LNCaP clone FGC (cell line): ENCODE measurements at regions not wholly inside any gene's neighbourhood (a gene's known extent, or its start where the extent isn't known, plus 50 kb on each side); places are given as distances from the start of the nearest gene placed in this dataset.
A peak's percentile ranks its signal among the peaks of the same experiment; 100 is the strongest.

Experiments used
- DNase-seq: peaks from one replicate; pipeline ENCODE4 v3.0.0-alpha.2; 2011; ENCODE audit warnings: low read depth
- H3K4me3 ChIP-seq: 2 replicates; pipeline ENCODE4 v1.5.1; 2011; ENCODE audit warnings: mild to moderate bottlenecking, low read depth, low read length, control low read depth
- TF ChIP-seq, protein P1 (sequence below): IDR thresholded peaks from 2 replicates; pipeline ENCODE4 v1.5.1; 2012; ENCODE audit warnings: mild to moderate bottlenecking; ENCODE audit not compliant: control insufficient read depth, insufficient read depth; ENCODE audit errors: extremely low read depth

- DNase-seq, result no peak
- no peak overlapping the region for H3K4me3 ChIP-seq
- TF ChIP-seq, protein P1, sequence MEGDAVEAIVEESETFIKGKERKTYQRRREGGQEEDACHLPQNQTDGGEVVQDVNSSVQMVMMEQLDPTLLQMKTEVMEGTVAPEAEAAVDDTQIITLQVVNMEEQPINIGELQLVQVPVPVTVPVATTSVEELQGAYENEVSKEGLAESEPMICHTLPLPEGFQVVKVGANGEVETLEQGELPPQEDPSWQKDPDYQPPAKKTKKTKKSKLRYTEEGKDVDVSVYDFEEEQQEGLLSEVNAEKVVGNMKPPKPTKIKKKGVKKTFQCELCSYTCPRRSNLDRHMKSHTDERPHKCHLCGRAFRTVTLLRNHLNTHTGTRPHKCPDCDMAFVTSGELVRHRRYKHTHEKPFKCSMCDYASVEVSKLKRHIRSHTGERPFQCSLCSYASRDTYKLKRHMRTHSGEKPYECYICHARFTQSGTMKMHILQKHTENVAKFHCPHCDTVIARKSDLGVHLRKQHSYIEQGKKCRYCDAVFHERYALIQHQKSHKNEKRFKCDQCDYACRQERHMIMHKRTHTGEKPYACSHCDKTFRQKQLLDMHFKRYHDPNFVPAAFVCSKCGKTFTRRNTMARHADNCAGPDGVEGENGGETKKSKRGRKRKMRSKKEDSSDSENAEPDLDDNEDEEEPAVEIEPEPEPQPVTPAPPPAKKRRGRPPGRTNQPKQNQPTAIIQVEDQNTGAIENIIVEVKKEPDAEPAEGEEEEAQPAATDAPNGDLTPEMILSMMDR, result no peak
Observed at GRCh38 chr5:105034401-105034763, 1471.8 kb upstream of the NUDT12 start.

- DNase-seq, result no peak
- TF ChIP-seq, protein P1, result no peak
- H3K4me3 ChIP-seq, result no peak overlapping the region
Observed at GRCh38 chr5:105033637-105034400, 1471.2 kb upstream of the NUDT12 start.

DNA sequence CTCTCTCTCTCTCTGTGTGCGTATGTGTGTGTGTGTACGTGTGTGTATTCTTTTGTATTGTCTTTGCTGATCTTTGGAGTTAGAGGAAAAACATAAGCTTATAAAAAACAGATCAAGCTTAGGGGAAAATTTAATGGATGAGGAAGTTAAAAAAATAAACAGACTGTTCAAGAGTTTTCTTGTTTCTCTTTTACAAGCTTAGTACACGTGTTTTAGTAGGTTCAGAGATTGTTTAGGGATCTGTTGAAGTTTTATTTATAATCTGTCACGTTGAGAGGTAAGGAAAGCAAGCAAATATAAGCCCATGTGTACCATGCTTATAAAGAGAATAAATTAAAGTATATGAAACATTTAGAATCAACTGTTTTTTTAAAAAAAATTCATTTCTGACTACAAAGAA, 1470.3 kb upstream of the NUDT12 start:
- no peak overlapping the region for H3K4me3 ChIP-seq
- DNase-seq, result peak; percentile 11
- TF ChIP-seq, protein P1, result no peak

GRCh38 chr5:105030153-105030552, 1467.6 kb upstream of the NUDT12 start:
- H3K4me3 ChIP-seq, result no peak overlapping the region
- TF ChIP-seq, protein P1, result no peak
- DNase-seq, result no peak

DNA sequence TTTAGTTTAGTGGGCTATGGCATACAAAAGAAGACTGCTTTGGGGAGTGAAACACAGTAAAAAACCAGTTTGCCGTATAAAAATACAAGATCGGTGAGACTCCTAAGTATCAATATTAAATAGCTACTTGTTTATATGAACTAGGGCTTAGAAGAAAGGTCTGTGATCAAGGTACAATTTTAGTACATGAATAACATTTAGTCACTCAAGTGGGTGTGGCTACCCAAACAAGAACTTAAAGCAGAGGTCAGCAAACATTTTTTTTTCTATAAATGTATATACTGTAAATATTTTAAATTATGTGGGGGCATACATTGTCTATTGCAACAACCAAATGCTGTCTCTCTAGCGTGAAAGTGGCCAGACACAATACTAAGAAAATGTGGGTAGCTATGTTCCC, 1452.5 kb upstream of the NUDT12 start:
- H3K4me3 ChIP-seq, result no peak overlapping the region
- DNase-seq, result no peak
- TF ChIP-seq, protein P1, result no peak

GRCh38 chr5:104998572-104998971, 1436.0 kb upstream of the NUDT12 start:
- no peak for DNase-seq
- H3K4me3 ChIP-seq, result no peak overlapping the region
- TF ChIP-seq, protein P1, result no peak

GRCh38 chr5:104998169-104998568, 1435.6 kb upstream of the NUDT12 start:
- no peak overlapping the region for H3K4me3 ChIP-seq
- no peak for DNase-seq
- TF ChIP-seq, protein P1, result no peak
